A549 (cell line): ENCODE measurements at regions not wholly inside any gene's neighbourhood (a gene's known extent, or its start where the extent isn't known, plus 50 kb on each side); places are given as distances from the start of the nearest gene placed in this dataset.

Experiments
- ATAC-seq, 2 experiments: fragments of 200-7000 bp in 1 of 2; fragments of >200 bp in 1 of 2; cut with Nextera tagmentation in 1 of 2; cut with Tn5 transposase in 1 of 2; 3 replicates each; pipeline versions ENCODE4 v1.8.0 to v1.9.1; 2018 to 2020; ENCODE audit warnings: mild to moderate bottlenecking in 1 of 2, moderate library complexity in 1 of 2
- CTCF ChIA-PET: fragments of 300-600 bp; sonication (Branson Sonifier 250); formaldehyde crosslinking; extraction: SDS; loops from one replicate; lab custom pipeline; 2021; ENCODE audit warnings: antibody characterized with exemption, inconsistent platforms; lab: Yijun Ruan, JAX
- POLR2A ChIA-PET: fragments of 350-600 bp; formaldehyde crosslinking; extraction: SDS; loops from one replicate; lab custom pipeline; 2021; ENCODE audit warnings: antibody characterized with exemption, inconsistent platforms; lab: Yijun Ruan, JAX
- DNase-seq, 2 experiments: peaks; one replicate each; pipeline versions ENCODE4 v3.0.0 to v3.0.0-alpha.2; 2011 to 2016; ENCODE audit warnings: low read depth in 1 of 2, low spot score in 1 of 2
- FAIRE-seq: peaks from 2 replicates; lab custom pipeline; 2011; peaks lifted over from hg19 to GRCh38; lab: Jason Lieb, UNC
- H3K27ac ChIP-seq, 2 experiments: fragments of >200 bp; sonication (Bioruptor Twin); formaldehyde crosslinking; 3 replicates each; pipeline ENCODE4 v1.5.1; 2016 to 2017
- H3K4me1 ChIP-seq: fragments of >200 bp; sonication (Bioruptor Twin); formaldehyde crosslinking; 3 replicates; pipeline ENCODE4 v1.6.1; 2016
- H3K4me2 ChIP-seq: fragments of >200 bp; sonication (Bioruptor Twin); formaldehyde crosslinking; 3 replicates; pipeline ENCODE4 v1.6.1; 2016
- H3K4me3 ChIP-seq: fragments of >200 bp; sonication (Bioruptor Twin); formaldehyde crosslinking; 3 replicates; pipeline ENCODE4 v1.5.1; 2016
- H3K9me3 ChIP-seq: fragments of >200 bp; sonication (Bioruptor Twin); formaldehyde crosslinking; 3 replicates; pipeline ENCODE4 v1.6.1; 2016
- BHLHE40 ChIP-seq: IDR thresholded peaks from 2 replicates; pipeline ENCODE4 v1.6.1; 2012; ENCODE audit warnings: low read depth, low read length, inconsistent platforms
- CHD2 ChIP-seq: fragments of 150-350 bp; IDR thresholded peaks from 2 replicates; pipeline ENCODE4 v1.6.1; 2014; ENCODE audit warnings: low read length; ENCODE audit not compliant: partially characterized antibody
- ESRRA ChIP-seq: fragments of 150-350 bp; IDR thresholded peaks from 2 replicates; pipeline ENCODE4 v1.6.1; 2014; ENCODE audit warnings: mild to moderate bottlenecking, low read length, borderline replicate concordance
- HEYL ChIP-seq: fragments of 250-450 bp; sonication (Bioruptor Pico); IDR thresholded peaks from 2 replicates; pipeline ENCODE4 v1.8.0; 2021; ENCODE audit warnings: mild to moderate bottlenecking, moderate library complexity
- JUN ChIP-seq, 2 experiments: fragments of >200 bp; sonication (Bioruptor Twin); formaldehyde crosslinking; IDR thresholded peaks; 2 replicates in 1 of 2; 3 replicates in 1 of 2; pipeline ENCODE4 v1.6.1; 2016 to 2017
- JUNB ChIP-seq: fragments of >200 bp; sonication (Bioruptor Twin); formaldehyde crosslinking; IDR thresholded peaks from 2 replicates; pipeline ENCODE4 v1.6.1; 2016
- KDM5A ChIP-seq: fragments of 200-600 bp; sonication (generic); IDR thresholded peaks from 2 replicates; pipeline ENCODE4 v1.6.1; 2016; ENCODE audit warnings: antibody characterized with exemption, mild to moderate bottlenecking
- MAFK ChIP-seq: fragments of 450-650 bp; IDR thresholded peaks from 2 replicates; pipeline ENCODE4 v1.6.1; 2014; ENCODE audit not compliant: partially characterized antibody
- MYC ChIP-seq: IDR thresholded peaks from 2 replicates; pipeline ENCODE4 v1.6.1; 2012; ENCODE audit warnings: mild to moderate bottlenecking, inconsistent platforms, low read length, improper control_type of control experiment, borderline replicate concordance
- NR3C1 ChIP-seq: fragments of >200 bp; sonication (Bioruptor Twin); formaldehyde crosslinking; IDR thresholded peaks from 3 replicates; pipeline ENCODE4 v1.6.1; 2017
- POLR2A ChIP-seq: IDR thresholded peaks from 2 replicates; pipeline ENCODE4 v1.6.1; 2012; ENCODE audit warnings: mild to moderate bottlenecking, low read length
- POLR2AphosphoS2 ChIP-seq: conservative IDR thresholded peaks from 2 replicates; pipeline ENCODE4 v1.6.1; 2012; ENCODE audit warnings: low read length, improper control_type of control experiment, inconsistent platforms
- RAD21 ChIP-seq, 2 experiments: fragments of >200 bp in 1 of 2; sonication (Bioruptor Twin) in 1 of 2; formaldehyde crosslinking in 1 of 2; IDR thresholded peaks in 1 of 2; conservative IDR thresholded peaks in 1 of 2; 2 replicates in 1 of 2; 3 replicates in 1 of 2; pipeline ENCODE4 v1.6.1; 2012 to 2018; ENCODE audit warnings: inconsistent platforms in 1 of 2
- SREBF2 ChIP-seq: fragments of 450-650 bp; IDR thresholded peaks from 2 replicates; pipeline ENCODE4 v1.6.1; 2014; ENCODE audit warnings: mild to moderate bottlenecking, moderate library complexity
- TFCP2L1 ChIP-seq: fragments of 250-450 bp; sonication (Bioruptor Pico); IDR thresholded peaks from 2 replicates; pipeline ENCODE4 v1.5.0; 2021; ENCODE audit warnings: mild to moderate bottlenecking
- TP53 ChIP-seq: fragments of 250-450 bp; sonication (Bioruptor Pico); IDR thresholded peaks from 2 replicates; pipeline ENCODE4 v1.5.0; 2021; ENCODE audit warnings: mild to moderate bottlenecking, moderate library complexity
- WGBS: methylation state at CpG from one replicate; pipeline ENCODE4 v1.1.6; 2017; ENCODE audit errors: missing lambda C conversion rate; 5-methylcytosine and 5-hydroxymethylcytosine counted together
- TF ChIP-seq, protein P1 (sequence below): IDR thresholded peaks from 2 replicates; pipeline ENCODE4 v1.6.1; 2012; ENCODE audit warnings: low read depth, borderline replicate concordance
- TF ChIP-seq, protein P2 (sequence below): fragments of >200 bp; sonication (Bioruptor Twin); formaldehyde crosslinking; IDR thresholded peaks from 3 replicates; pipeline ENCODE4 v1.6.1; 2016
- TF ChIP-seq, protein P3 (sequence below): fragments of 250-450 bp; sonication (Bioruptor Pico); IDR thresholded peaks from 2 replicates; pipeline ENCODE4 v1.5.0; 2020; ENCODE audit warnings: low read depth, mild to moderate bottlenecking, moderate library complexity
- TF ChIP-seq, protein P4 (sequence below): fragments of 200-600 bp; sonication (generic); IDR thresholded peaks from 2 replicates; pipeline ENCODE4 v1.6.1; 2016; ENCODE audit warnings: antibody characterized with exemption, mild to moderate bottlenecking, moderate library complexity
- TF ChIP-seq, protein P5 (sequence below): IDR thresholded peaks from 2 replicates; pipeline ENCODE4 v1.6.1; 2012

DNA sequence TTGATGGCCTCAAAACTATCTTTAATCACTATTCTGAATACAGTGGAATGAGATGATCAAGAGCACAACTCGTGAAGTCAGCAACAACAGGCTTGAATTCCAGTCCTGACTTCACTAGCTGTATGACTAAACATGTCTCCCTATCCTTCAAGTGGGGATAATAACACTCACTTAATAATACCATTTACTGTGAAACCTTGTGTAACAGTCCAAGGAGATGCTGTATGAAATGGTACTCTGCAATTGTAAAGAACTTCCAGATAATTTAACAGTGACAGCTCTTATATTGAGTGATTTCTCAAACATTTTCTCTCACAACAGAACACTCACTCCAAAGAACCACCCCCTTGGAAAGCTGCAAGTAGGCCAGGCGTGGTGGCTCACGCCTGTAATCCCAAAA lies 823.1 kb downstream of the DIAPH3 start (continued):
- TF ChIP-seq, protein P1, sequence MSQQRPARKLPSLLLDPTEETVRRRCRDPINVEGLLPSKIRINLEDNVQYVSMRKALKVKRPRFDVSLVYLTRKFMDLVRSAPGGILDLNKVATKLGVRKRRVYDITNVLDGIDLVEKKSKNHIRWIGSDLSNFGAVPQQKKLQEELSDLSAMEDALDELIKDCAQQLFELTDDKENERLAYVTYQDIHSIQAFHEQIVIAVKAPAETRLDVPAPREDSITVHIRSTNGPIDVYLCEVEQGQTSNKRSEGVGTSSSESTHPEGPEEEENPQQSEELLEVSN = no peak
- TF ChIP-seq JUN (IDR thresholded peaks at IDR 0.05) (no peak), BHLHE40 (no peak), RAD21 (conservative IDR thresholded peaks at IDR 0.05 in 1 of 2, IDR thresholded peaks at IDR 0.05 in 1 of 2) (no peak)
- TF ChIP-seq, protein P2, sequence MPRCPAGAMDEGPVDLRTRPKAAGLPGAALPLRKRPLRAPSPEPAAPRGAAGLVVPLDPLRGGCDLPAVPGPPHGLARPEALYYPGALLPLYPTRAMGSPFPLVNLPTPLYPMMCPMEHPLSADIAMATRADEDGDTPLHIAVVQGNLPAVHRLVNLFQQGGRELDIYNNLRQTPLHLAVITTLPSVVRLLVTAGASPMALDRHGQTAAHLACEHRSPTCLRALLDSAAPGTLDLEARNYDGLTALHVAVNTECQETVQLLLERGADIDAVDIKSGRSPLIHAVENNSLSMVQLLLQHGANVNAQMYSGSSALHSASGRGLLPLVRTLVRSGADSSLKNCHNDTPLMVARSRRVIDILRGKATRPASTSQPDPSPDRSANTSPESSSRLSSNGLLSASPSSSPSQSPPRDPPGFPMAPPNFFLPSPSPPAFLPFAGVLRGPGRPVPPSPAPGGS = no peak

DNA sequence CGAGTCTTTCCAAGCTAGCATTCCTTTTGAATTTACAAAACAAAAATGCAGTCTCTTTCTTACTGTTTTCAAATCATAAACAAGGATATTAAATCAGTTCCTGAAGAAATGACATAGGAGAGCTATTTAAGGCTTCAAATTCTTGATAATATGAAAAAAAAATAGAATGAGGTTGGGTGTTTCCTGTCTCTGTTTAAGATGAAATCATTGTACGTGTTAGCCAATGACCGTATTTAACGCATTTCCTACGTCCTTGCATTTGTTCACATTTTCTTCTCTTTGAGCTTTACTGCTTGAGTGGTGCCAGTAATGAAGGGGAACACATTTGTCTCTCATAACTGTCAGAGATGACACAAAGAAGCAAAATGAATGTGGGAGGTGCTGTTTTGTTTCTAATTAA lies 821.3 kb downstream of the DIAPH3 start:
- no peak for TF ChIP-seq SREBF2
- TF ChIP-seq, protein P3, sequence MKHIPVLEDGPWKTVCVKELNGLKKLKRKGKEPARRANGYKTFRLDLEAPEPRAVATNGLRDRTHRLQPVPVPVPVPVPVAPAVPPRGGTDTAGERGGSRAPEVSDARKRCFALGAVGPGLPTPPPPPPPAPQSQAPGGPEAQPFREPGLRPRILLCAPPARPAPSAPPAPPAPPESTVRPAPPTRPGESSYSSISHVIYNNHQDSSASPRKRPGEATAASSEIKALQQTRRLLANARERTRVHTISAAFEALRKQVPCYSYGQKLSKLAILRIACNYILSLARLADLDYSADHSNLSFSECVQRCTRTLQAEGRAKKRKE (CRISPR knock-in tag) = no peak
- TF ChIP-seq, protein P4, sequence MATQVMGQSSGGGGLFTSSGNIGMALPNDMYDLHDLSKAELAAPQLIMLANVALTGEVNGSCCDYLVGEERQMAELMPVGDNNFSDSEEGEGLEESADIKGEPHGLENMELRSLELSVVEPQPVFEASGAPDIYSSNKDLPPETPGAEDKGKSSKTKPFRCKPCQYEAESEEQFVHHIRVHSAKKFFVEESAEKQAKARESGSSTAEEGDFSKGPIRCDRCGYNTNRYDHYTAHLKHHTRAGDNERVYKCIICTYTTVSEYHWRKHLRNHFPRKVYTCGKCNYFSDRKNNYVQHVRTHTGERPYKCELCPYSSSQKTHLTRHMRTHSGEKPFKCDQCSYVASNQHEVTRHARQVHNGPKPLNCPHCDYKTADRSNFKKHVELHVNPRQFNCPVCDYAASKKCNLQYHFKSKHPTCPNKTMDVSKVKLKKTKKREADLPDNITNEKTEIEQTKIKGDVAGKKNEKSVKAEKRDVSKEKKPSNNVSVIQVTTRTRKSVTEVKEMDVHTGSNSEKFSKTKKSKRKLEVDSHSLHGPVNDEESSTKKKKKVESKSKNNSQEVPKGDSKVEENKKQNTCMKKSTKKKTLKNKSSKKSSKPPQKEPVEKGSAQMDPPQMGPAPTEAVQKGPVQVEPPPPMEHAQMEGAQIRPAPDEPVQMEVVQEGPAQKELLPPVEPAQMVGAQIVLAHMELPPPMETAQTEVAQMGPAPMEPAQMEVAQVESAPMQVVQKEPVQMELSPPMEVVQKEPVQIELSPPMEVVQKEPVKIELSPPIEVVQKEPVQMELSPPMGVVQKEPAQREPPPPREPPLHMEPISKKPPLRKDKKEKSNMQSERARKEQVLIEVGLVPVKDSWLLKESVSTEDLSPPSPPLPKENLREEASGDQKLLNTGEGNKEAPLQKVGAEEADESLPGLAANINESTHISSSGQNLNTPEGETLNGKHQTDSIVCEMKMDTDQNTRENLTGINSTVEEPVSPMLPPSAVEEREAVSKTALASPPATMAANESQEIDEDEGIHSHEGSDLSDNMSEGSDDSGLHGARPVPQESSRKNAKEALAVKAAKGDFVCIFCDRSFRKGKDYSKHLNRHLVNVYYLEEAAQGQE = no peak
- no peak for TF ChIP-seq POLR2A
- no peak for TF ChIP-seq NR3C1
- no peak for TF ChIP-seq JUNB
- TF ChIP-seq JUN (IDR thresholded peaks at IDR 0.05) = no peak
- TF ChIP-seq MYC = no peak
- no peak for TF ChIP-seq KDM5A
- no peak for TF ChIP-seq TFCP2L1 (CRISPR knock-in tag)
- TF ChIP-seq, protein P2 = no peak
- TF ChIP-seq TP53 = no peak
- no peak for TF ChIP-seq MAFK
- TF ChIP-seq ESRRA = no peak
- no peak for TF ChIP-seq CHD2
- TF ChIP-seq HEYL = no peak
- TF ChIP-seq, protein P5, sequence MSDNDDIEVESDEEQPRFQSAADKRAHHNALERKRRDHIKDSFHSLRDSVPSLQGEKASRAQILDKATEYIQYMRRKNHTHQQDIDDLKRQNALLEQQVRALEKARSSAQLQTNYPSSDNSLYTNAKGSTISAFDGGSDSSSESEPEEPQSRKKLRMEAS = no peak
- no peak for TF ChIP-seq POLR2AphosphoS2
- 19% methylated on average over 5 of the region's 5 CpGs for WGBS
- ChIA-PET POLR2A (no interaction called here), CTCF (interaction anchor here (1.0 kb wide), 1 partner anchor 24 kb away, joined by 3 read pairs; no protein-coding TSS in a partner anchor)
- Histone ChIP-seq H3K4me3 (no peak overlapping the region), H3K27ac (no peak overlapping the region), H3K4me2 (no peak overlapping the region), H3K9me3 (no peaks in the 10 kb centered on the region), H3K4me1 (no peaks in the 10 kb centered on the region)
- ATAC-seq (no peak), FAIRE-seq (no peak), DNase-seq (no peak)
